CD14-positive monocyte (primary cell): ENCODE measurements at regions not wholly inside any gene's neighbourhood (a gene's known extent, or its start where the extent isn't known, plus 50 kb on each side); places are given as distances from the start of the nearest gene placed in this dataset.

Source experiments
- DNase-seq, 3 donors: peaks; one replicate each; pipeline ENCODE4 v3.0.0-alpha.2; 2011 to 2022
- H2AFZ ChIP-seq: 2 replicates; pipeline ENCODE4 v1.6.0; 2012; ENCODE audit warnings: mild to moderate bottlenecking, low read depth, low read length, inconsistent platforms; ENCODE audit not compliant: insufficient read depth, poor library complexity, severe bottlenecking
- H3K27ac ChIP-seq, 2 donors: 1 replicate in 1 of 2; 2 replicates in 1 of 2; pipeline ENCODE4 v1.5.1; 2012 to 2013; ENCODE audit warnings: low read length in 2 of 2, control low read depth in 1 of 2, inconsistent platforms in 1 of 2, low read depth in 1 of 2, mild to moderate bottlenecking in 1 of 2
- H3K27me3 ChIP-seq, 2 donors: one replicate each; pipeline versions ENCODE4 v1.6.0 to v1.6.1; 2011 to 2013; ENCODE audit warnings: low read length in 2 of 2; ENCODE audit not compliant: control insufficient read depth in 2 of 2, insufficient read depth in 2 of 2
- H3K36me3 ChIP-seq, 2 donors: replicated peaks in 1 of 2; 1 replicate in 1 of 2; 2 replicates in 1 of 2; pipeline versions ENCODE4 v1.5.1 to v1.6.1; 2012 to 2013; ENCODE audit warnings: low read length in 2 of 2, control low read depth in 1 of 2, inconsistent platforms in 1 of 2, mild to moderate bottlenecking in 1 of 2; ENCODE audit not compliant: insufficient read depth in 2 of 2, control insufficient read depth in 1 of 2
- H3K4me1 ChIP-seq, 2 donors: 1 replicate in 1 of 2; 2 replicates in 1 of 2; pipeline versions ENCODE4 v1.5.1 to v1.6.1; 2012 to 2013; ENCODE audit warnings: low read length in 2 of 2, control low read depth in 1 of 2, inconsistent platforms in 1 of 2, mild to moderate bottlenecking in 1 of 2, moderate library complexity in 1 of 2; ENCODE audit not compliant: insufficient read depth in 2 of 2, control insufficient read depth in 1 of 2
- H3K4me2 ChIP-seq: replicated peaks from 2 replicates; pipeline ENCODE3; 2012; ENCODE audit warnings: low read length, moderate library complexity, mild to moderate bottlenecking; ENCODE audit not compliant: poor library complexity, severe bottlenecking; ENCODE audit errors: extremely low read depth
- H3K4me3 ChIP-seq, 3 experiments: fragments of 200-600 bp in 1 of 3; sonication (generic) in 1 of 3; replicated peaks in 1 of 3; 1 replicate in 2 of 3; 2 replicates in 1 of 3; pipeline ENCODE4 v1.5.1; 2011 to 2013; ENCODE audit warnings: low read length in 3 of 3, mild to moderate bottlenecking in 3 of 3, control low read depth in 2 of 3, low read depth in 2 of 3, inconsistent platforms in 1 of 3, moderate library complexity in 1 of 3
- H3K79me2 ChIP-seq: 2 replicates; pipeline ENCODE4 v1.6.0; 2012; ENCODE audit warnings: mild to moderate bottlenecking, control low read depth, inconsistent platforms, low read length, moderate library complexity; ENCODE audit not compliant: insufficient read depth
- H3K9ac ChIP-seq: 2 replicates; pipeline ENCODE4 v1.6.0; 2017; ENCODE audit warnings: low read length, mild to moderate bottlenecking; ENCODE audit not compliant: insufficient read depth, poor library complexity, severe bottlenecking
- H3K9me3 ChIP-seq, 2 donors: replicated peaks in 1 of 2; 1 replicate in 1 of 2; 2 replicates in 1 of 2; pipeline versions ENCODE4 v1.5.1 to v1.6.1; 2012 to 2013; ENCODE audit warnings: low read length in 2 of 2, control low read depth in 1 of 2; ENCODE audit not compliant: control insufficient read depth in 1 of 2, insufficient read depth in 1 of 2
- H4K20me1 ChIP-seq: 2 replicates; pipeline ENCODE4 v1.6.0; 2012; ENCODE audit warnings: mild to moderate bottlenecking, low read length, control low read depth, moderate library complexity; ENCODE audit not compliant: insufficient read depth
- H3K27ac Mint-ChIP-seq, 7 donors: one replicate each; pipeline ENCODE4 v1.8.0; 2020; ENCODE audit warnings: mild to moderate bottlenecking in 7 of 7, mixed read lengths in 7 of 7, moderate library complexity in 6 of 7, inconsistent platforms in 2 of 7
- H3K27me3 Mint-ChIP-seq, 3 donors: one replicate each; pipeline ENCODE4 v1.8.0; 2021 to 2022; ENCODE audit warnings: low read depth in 3 of 3, mild to moderate bottlenecking in 3 of 3, mixed read lengths in 3 of 3, moderate library complexity in 3 of 3, inconsistent platforms in 1 of 3
- H3K36me3 Mint-ChIP-seq, 2 donors: one replicate each; pipeline ENCODE4 v1.8.0; 2020; ENCODE audit warnings: mixed read lengths in 2 of 2, inconsistent platforms in 1 of 2, mild to moderate bottlenecking in 1 of 2
- H3K4me1 Mint-ChIP-seq: one replicate; pipeline ENCODE4 v1.8.0; 2020; ENCODE audit warnings: mild to moderate bottlenecking, mixed read lengths
- H3K4me3 Mint-ChIP-seq, 2 donors: one replicate each; pipeline ENCODE4 v1.8.0; 2020; ENCODE audit warnings: mild to moderate bottlenecking in 2 of 2, mixed read lengths in 2 of 2, moderate library complexity in 1 of 2
- H3K9me3 Mint-ChIP-seq, 7 donors: one replicate each; pipeline ENCODE4 v1.8.0; 2020 to 2022; ENCODE audit warnings: mixed read lengths in 7 of 7, mild to moderate bottlenecking in 6 of 7, moderate library complexity in 6 of 7, inconsistent platforms in 2 of 7
- WGBS: methylation state at CpG from one replicate; pipeline ENCODE4 v1.1.5; 2013; ENCODE audit warnings: missing lambda C conversion rate; ENCODE audit not compliant: insufficient coverage; 5-methylcytosine and 5-hydroxymethylcytosine counted together
- intact Hi-C, 2 donors: fragments of 100-400 bp; cut with micrococcal nuclease; formaldehyde crosslinking; loops; one replicate each; pipeline versions ENCODE4 v1.15.0 to v1.15.1; 2023
- TF ChIP-seq, protein P1 (sequence below): fragments of 200-600 bp; IDR thresholded peaks from one replicate; pipeline ENCODE4 v1.8.0; 2022; ENCODE audit warnings: antibody characterized with exemption, mild to moderate bottlenecking

DNA sequence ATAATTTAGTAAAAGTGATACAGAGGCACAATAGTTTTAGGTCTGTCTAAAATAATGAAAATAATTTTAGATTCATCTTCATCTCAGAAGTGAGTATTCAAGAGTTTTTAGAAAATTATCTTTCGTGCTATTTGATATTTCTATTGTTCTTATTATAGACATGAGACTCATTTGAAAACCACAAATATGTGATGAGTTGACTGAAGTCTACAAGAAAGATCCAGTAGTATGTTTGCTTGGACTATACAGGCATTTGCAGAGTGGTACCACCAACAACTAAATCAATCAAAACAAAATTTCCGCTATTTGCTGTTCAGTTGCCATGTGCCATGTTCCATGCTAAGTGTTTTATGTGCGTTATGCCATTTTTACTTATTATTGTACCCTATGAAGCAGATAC, 1318.5 kb downstream of the STIM2 start:
- H3K4me1 ChIP-seq: no peaks in the 10 kb centered on the region
- H3K9me3 ChIP-seq: no peaks in the 10 kb centered on the region
- no peaks in the 10 kb centered on the region for H3K27me3 ChIP-seq
- TF ChIP-seq, protein P1, sequence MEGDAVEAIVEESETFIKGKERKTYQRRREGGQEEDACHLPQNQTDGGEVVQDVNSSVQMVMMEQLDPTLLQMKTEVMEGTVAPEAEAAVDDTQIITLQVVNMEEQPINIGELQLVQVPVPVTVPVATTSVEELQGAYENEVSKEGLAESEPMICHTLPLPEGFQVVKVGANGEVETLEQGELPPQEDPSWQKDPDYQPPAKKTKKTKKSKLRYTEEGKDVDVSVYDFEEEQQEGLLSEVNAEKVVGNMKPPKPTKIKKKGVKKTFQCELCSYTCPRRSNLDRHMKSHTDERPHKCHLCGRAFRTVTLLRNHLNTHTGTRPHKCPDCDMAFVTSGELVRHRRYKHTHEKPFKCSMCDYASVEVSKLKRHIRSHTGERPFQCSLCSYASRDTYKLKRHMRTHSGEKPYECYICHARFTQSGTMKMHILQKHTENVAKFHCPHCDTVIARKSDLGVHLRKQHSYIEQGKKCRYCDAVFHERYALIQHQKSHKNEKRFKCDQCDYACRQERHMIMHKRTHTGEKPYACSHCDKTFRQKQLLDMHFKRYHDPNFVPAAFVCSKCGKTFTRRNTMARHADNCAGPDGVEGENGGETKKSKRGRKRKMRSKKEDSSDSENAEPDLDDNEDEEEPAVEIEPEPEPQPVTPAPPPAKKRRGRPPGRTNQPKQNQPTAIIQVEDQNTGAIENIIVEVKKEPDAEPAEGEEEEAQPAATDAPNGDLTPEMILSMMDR: no peak
- no peaks in the 10 kb centered on the region for H3K9me3 Mint-ChIP-seq
- no peak overlapping the region for H3K4me3 ChIP-seq
- no CpG with 5 or more reads among the region's 3 CpGs for WGBS
- intact Hi-C loops: no loop called here
- H2AFZ ChIP-seq: no peak overlapping the region
- no peak for DNase-seq
- peaks cover 0 to 2% (median 0%) of the 10 kb centered on the region in 3 donors for H3K27me3 Mint-ChIP-seq
- no peak overlapping the region for H3K9ac ChIP-seq
- no peaks in the 10 kb centered on the region for H3K79me2 ChIP-seq
- no peak overlapping the region for H3K27ac ChIP-seq
- H3K36me3 Mint-ChIP-seq: no peaks in the 10 kb centered on the region
- no peaks in the 10 kb centered on the region for H3K4me1 Mint-ChIP-seq
- no peaks in the 10 kb centered on the region for H4K20me1 ChIP-seq
- H3K4me2 ChIP-seq: no peak overlapping the region
- H3K4me3 Mint-ChIP-seq: no peak overlapping the region
- H3K27ac Mint-ChIP-seq: no peak overlapping the region
- no peaks in the 10 kb centered on the region for H3K36me3 ChIP-seq

DNA sequence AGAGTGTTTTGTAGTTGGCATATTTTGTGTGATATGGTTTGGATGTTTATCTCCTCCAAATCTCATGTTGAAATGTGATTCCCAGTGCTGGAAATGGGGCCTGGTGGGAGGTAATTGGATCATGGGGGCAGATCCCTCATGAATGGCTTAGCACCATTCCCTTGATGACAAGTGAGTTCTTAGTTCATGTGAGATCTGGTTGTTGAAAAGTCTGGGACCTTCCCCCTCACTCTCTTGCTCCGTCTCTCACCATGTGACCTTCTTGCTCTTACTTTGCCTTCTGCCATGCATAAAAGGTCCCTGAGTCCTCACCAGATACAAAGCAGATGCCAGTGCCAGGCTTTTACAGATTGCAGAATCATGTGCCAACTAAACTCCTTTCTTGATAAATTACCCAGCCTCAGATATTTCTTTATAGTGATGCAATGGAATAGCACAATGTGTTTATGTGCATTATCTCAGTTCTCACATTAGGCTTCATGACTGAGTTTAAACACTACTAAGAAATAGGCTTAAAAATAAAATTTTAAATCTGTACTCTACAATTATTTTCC, 1348.8 kb downstream of the STIM2 start:
- H3K9ac ChIP-seq: no peak overlapping the region

More for the DNA sequence above, 1348.8 kb downstream of the STIM2 start:
- H3K79me2 ChIP-seq: no peaks in the 10 kb centered on the region
- no peak overlapping the region for H3K27ac Mint-ChIP-seq
- H3K4me1 Mint-ChIP-seq: no peaks in the 10 kb centered on the region
- intact Hi-C loops: no loop called here
- no peak overlapping the region for H3K4me3 ChIP-seq
- no peaks in the 10 kb centered on the region for H4K20me1 ChIP-seq
- H2AFZ ChIP-seq: no peak overlapping the region
- 83% methylated on average over 1 of the region's 1 CpG for WGBS
- DNase-seq: no peak
- H3K27me3 Mint-ChIP-seq: peaks cover 0 to 2% (median 1%) of the 10 kb centered on the region in 3 donors
- H3K36me3 Mint-ChIP-seq: no peaks in the 10 kb centered on the region
- no peak overlapping the region for H3K27ac ChIP-seq
- H3K36me3 ChIP-seq: no peaks in the 10 kb centered on the region
- no peak overlapping the region for H3K4me2 ChIP-seq
- H3K4me1 ChIP-seq: no peaks in the 10 kb centered on the region
- no peaks in the 10 kb centered on the region for H3K27me3 ChIP-seq
- peaks cover 1 to 9% of the 10 kb centered on the region in 2 donors for H3K9me3 ChIP-seq
- TF ChIP-seq, protein P1: no peak
- peaks cover 0 to 10% (median 3%) of the 10 kb centered on the region in 7 donors for H3K9me3 Mint-ChIP-seq
- H3K4me3 Mint-ChIP-seq: no peak overlapping the region
